ENCODE measurements at regions not wholly inside any gene's neighbourhood (a gene's known extent, or its start where the extent isn't known, plus 50 kb on each side); places are given as distances from the start of the nearest gene placed in this dataset.

DNA sequence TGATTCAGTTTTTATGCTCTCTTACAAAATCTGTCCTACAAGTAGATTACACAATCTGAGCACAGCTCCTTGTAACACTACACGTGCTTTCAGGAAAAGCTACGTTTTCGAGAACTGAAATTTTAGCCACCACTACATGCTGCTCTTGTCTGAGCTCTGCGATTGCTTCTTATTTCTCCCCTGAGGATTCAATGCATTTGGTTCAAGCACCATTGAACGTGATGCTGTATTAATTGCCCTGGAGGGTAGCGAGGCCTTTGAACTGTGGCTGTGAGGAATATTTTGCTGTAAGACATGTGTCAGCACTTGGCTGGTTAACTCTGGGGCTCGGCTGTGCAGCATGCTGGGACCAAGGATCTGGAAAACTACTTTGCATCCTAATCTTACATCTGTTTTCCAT lies 405.8 kb downstream of the EPHA4 start:
- Mint-ChIP-seq H3K27me3 (ENCODE audit: low read depth) (no peaks in the 10 kb centered on the region), H3K4me3 (no peak overlapping the region), H3K36me3 (ENCODE audit: low read depth) (no peaks in the 10 kb centered on the region), H3K4me1 (peaks cover 20% of the 10 kb centered on the region), H3K9me3 (no peaks in the 10 kb centered on the region), H3K27ac (ENCODE audit: unreplicated experiment) (no peak overlapping the region)
- TF ChIP-seq, protein P1, sequence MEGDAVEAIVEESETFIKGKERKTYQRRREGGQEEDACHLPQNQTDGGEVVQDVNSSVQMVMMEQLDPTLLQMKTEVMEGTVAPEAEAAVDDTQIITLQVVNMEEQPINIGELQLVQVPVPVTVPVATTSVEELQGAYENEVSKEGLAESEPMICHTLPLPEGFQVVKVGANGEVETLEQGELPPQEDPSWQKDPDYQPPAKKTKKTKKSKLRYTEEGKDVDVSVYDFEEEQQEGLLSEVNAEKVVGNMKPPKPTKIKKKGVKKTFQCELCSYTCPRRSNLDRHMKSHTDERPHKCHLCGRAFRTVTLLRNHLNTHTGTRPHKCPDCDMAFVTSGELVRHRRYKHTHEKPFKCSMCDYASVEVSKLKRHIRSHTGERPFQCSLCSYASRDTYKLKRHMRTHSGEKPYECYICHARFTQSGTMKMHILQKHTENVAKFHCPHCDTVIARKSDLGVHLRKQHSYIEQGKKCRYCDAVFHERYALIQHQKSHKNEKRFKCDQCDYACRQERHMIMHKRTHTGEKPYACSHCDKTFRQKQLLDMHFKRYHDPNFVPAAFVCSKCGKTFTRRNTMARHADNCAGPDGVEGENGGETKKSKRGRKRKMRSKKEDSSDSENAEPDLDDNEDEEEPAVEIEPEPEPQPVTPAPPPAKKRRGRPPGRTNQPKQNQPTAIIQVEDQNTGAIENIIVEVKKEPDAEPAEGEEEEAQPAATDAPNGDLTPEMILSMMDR (conservative IDR thresholded peaks at IDR 0.05) = no peak
- DNase-seq (ENCODE audit: low read depth, low spot score) = no peak

DNA sequence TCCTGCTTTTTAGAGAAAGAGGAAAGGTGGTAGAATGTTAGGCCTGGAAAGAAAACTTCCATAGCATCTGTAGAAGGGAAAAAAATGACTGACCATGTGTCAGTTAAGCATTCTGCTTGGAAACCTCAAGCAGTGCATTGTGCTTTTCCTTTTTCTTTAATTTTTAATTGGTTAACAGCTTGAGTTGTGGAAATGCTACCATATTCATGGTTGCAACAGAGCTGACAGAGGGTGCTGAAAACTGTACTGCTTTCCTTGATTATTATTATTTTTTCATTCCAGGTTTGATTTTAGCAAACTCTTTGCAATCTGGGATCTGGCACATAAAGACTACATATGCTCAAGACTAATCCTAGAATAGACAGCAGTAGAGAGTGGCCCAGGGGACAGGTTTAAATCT lies 404.5 kb downstream of the EPHA4 start:
- TF ChIP-seq, protein P1 (conservative IDR thresholded peaks at IDR 0.05) = no peak
- no peak for DNase-seq (ENCODE audit: low read depth, low spot score)
- peaks cover 20% of the 10 kb centered on the region for H3K4me1 Mint-ChIP-seq
- no peak overlapping the region for H3K27ac Mint-ChIP-seq (ENCODE audit: unreplicated experiment)
- H3K4me3 Mint-ChIP-seq = no peak overlapping the region
- no peaks in the 10 kb centered on the region for H3K36me3 Mint-ChIP-seq (ENCODE audit: low read depth)
- H3K27me3 Mint-ChIP-seq (ENCODE audit: low read depth) = no peaks in the 10 kb centered on the region
- no peaks in the 10 kb centered on the region for H3K9me3 Mint-ChIP-seq

DNA sequence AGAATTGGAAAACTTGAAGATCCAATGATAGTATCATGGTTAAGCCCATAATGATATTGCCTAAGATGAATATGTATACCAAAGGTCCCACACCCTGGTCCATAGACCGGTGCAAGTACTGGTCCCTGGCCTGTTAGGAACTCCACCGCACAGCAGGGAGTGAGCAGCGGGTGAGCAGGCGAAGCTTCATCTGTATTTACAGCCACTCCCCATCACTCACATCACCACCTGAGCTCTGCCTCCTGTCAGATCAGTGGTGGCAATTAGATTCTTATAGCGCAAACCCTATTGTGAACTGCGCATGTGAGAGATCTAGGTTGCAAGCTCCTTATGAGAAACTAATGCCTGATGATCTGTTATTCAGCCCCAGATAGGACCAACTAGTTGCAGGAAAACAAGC lies 402.4 kb downstream of the EPHA4 start:
- no peaks in the 10 kb centered on the region for H3K9me3 Mint-ChIP-seq
- DNase-seq (ENCODE audit: low read depth, low spot score) = no peak
- TF ChIP-seq, protein P1 (conservative IDR thresholded peaks at IDR 0.05) = no peak
- H3K4me1 Mint-ChIP-seq = peaks cover 14% of the 10 kb centered on the region
- no peak overlapping the region for H3K27ac Mint-ChIP-seq (ENCODE audit: unreplicated experiment)
- H3K27me3 Mint-ChIP-seq (ENCODE audit: low read depth) = no peaks in the 10 kb centered on the region
- no peak overlapping the region for H3K4me3 Mint-ChIP-seq
- no peaks in the 10 kb centered on the region for H3K36me3 Mint-ChIP-seq (ENCODE audit: low read depth)

DNA sequence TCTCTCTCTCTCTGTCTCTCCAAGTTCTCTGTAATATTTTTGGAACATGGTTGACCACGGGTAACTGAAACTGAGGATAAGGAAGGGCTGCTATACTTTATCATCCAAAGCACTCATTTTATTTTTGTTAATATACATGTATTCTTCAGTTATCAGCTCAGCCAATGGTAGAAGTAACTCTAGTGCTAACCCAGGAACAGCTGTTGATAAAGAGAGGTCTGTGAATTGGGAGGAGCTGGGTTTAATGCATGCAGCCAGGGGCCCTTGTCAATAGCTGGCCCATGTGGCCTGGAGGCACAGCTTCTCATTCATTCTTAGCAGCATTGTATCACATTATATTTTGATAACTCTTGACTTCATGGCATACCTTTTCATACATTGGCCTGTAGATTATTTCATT lies 401.6 kb downstream of the EPHA4 start:
- Mint-ChIP-seq H3K27ac (ENCODE audit: unreplicated experiment) (no peak overlapping the region), H3K9me3 (no peaks in the 10 kb centered on the region), H3K4me1 (peaks cover 14% of the 10 kb centered on the region), H3K4me3 (no peak overlapping the region), H3K27me3 (ENCODE audit: low read depth) (no peaks in the 10 kb centered on the region), H3K36me3 (ENCODE audit: low read depth) (no peaks in the 10 kb centered on the region)
- DNase-seq (ENCODE audit: low read depth, low spot score) = no peak
- TF ChIP-seq, protein P1 (conservative IDR thresholded peaks at IDR 0.05) = no peak

DNA sequence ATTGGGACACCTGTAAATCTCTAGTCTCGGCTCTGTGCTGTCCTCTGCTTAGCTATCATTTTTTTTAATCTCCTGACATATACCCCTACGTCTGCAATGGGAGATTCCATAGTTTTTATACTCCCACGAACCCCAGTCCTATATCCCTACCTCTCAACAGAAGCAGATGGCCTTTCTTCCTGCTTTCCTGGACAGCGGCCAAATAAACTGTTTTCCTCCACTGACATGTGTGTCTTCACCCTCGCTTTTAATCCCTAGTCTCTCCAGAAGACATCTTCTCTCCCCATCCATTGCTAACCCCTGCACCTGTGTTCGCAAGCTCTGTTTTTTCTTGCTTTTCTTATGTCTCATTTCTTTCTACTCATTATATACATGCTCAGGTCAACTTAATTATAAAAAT lies 395.4 kb downstream of the EPHA4 start:
- H3K4me1 Mint-ChIP-seq = no peaks in the 10 kb centered on the region
- H3K4me3 Mint-ChIP-seq = no peak overlapping the region
- DNase-seq (ENCODE audit: low read depth, low spot score) = no peak
- H3K27me3 Mint-ChIP-seq (ENCODE audit: low read depth) = no peaks in the 10 kb centered on the region
- H3K27ac Mint-ChIP-seq (ENCODE audit: unreplicated experiment) = no peak overlapping the region
- H3K36me3 Mint-ChIP-seq (ENCODE audit: low read depth) = no peaks in the 10 kb centered on the region
- TF ChIP-seq, protein P1 (conservative IDR thresholded peaks at IDR 0.05) = no peak
- peaks cover 3% of the 10 kb centered on the region for H3K9me3 Mint-ChIP-seq

DNA sequence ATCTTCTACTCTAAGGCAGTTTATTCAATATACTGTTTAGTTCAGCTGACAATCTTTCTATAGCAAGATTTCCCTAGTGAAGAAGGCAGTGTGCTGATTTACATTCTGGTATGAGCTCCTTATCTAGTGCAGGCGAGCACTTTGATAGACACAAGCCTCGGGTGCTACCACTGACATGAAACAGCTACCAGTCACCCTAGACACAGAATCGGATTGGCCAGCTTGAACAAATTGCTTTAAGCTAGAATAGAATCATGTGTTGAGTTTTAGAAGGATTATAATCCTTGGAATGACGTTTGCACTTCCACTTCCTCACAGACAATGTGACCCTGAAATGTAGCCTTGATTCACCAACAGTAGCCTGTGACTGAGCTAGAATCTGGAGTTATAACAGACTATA lies 394.0 kb downstream of the EPHA4 start:
- H3K27ac Mint-ChIP-seq (ENCODE audit: unreplicated experiment) = no peak overlapping the region
- peaks cover 3% of the 10 kb centered on the region for H3K9me3 Mint-ChIP-seq
- no peak for DNase-seq (ENCODE audit: low read depth, low spot score)
- H3K4me3 Mint-ChIP-seq = no peak overlapping the region
- H3K27me3 Mint-ChIP-seq (ENCODE audit: low read depth) = no peaks in the 10 kb centered on the region
- TF ChIP-seq, protein P1 (conservative IDR thresholded peaks at IDR 0.05) = no peak
- H3K36me3 Mint-ChIP-seq (ENCODE audit: low read depth) = no peaks in the 10 kb centered on the region
- H3K4me1 Mint-ChIP-seq = no peaks in the 10 kb centered on the region
